Endothelial cell of umbilical vein (primary cell): ENCODE measurements at regions not wholly inside any gene's neighbourhood (a gene's known extent, or its start where the extent isn't known, plus 50 kb on each side); places are given as distances from the start of the nearest gene placed in this dataset.

Source experiments
- BruUV-seq: library from RNA; stranded (reverse); fragments of 400-500 nt; replicated peaks from 2 replicates; lab custom pipeline; 2021; lab: Mats Ljungman, UMichigan
- CTCF ChIA-PET: fragments of 300-600, 350-600 bp; sonication (Branson Sonifier 250); formaldehyde crosslinking; loops from one replicate; lab custom pipeline; 2021; ENCODE audit warnings: antibody characterized with exemption, inconsistent platforms; lab: Charles Lee
- POLR2A ChIA-PET: fragments of 300-600, 350-600 bp; sonication (Branson Sonifier 250); formaldehyde crosslinking; loops from one replicate; lab custom pipeline; 2021; ENCODE audit warnings: antibody characterized with exemption, inconsistent platforms; lab: Charles Lee
- DNase-seq: peaks from one replicate; pipeline ENCODE4 v3.0.0-alpha.2; 2011; ENCODE audit warnings: low read depth, low spot score
- FAIRE-seq: peaks from 2 replicates; lab custom pipeline; 2011; peaks lifted over from hg19 to GRCh38; lab: Jason Lieb, UNC
- H2AFZ ChIP-seq: 2 replicates; pipeline ENCODE4 v1.6.0; 2012; ENCODE audit warnings: low read depth, low read length, control low read depth, inconsistent platforms
- H3K27ac ChIP-seq: 2 replicates; pipeline ENCODE4 v1.5.1; 2011; ENCODE audit warnings: low read depth, mild to moderate bottlenecking, control low read depth, low read length, moderate library complexity; ENCODE audit not compliant: insufficient read depth
- H3K27me3 ChIP-seq, 2 experiments: 2 replicates each; pipeline versions ENCODE4 v1.6.0 to v1.6.1; 2011; ENCODE audit warnings: low read length in 2 of 2, mixed read lengths in 1 of 2; ENCODE audit not compliant: control insufficient read depth in 2 of 2, insufficient read depth in 2 of 2
- H3K36me3 ChIP-seq, 2 experiments: 2 replicates in 1 of 2; 3 replicates in 1 of 2; pipeline ENCODE4 v1.5.1; 2011; ENCODE audit warnings: low read length in 2 of 2, mild to moderate bottlenecking in 1 of 2, moderate library complexity in 1 of 2; ENCODE audit not compliant: control insufficient read depth in 2 of 2, insufficient read depth in 2 of 2; ENCODE audit errors: extremely low read depth in 1 of 2
- H3K4me1 ChIP-seq: 3 replicates; pipeline ENCODE4 v1.5.1; 2011; ENCODE audit warnings: mild to moderate bottlenecking, low read length; ENCODE audit not compliant: control insufficient read depth, insufficient read depth; ENCODE audit errors: extremely low read depth
- H3K4me2 ChIP-seq: 2 replicates; pipeline ENCODE4 v1.6.1; 2011; ENCODE audit warnings: low read length, control low read depth, mixed read lengths; ENCODE audit not compliant: insufficient read depth
- H3K4me3 ChIP-seq, 3 experiments: fragments of 200-600 bp in 1 of 3; sonication (generic), shearing (Covaris generic) in 1 of 3; replicated peaks in 1 of 3; 2 replicates each; pipeline ENCODE4 v1.5.1; 2011 to 2016; ENCODE audit warnings: control low read depth in 3 of 3, low read length in 3 of 3, mild to moderate bottlenecking in 2 of 3, inconsistent platforms in 1 of 3, low read depth in 1 of 3, moderate library complexity in 1 of 3; ENCODE audit not compliant: insufficient read depth in 1 of 3
- H3K79me2 ChIP-seq: 2 replicates; pipeline ENCODE4 v1.6.0; 2012; ENCODE audit warnings: low read length, inconsistent platforms; ENCODE audit not compliant: control insufficient read depth, insufficient read depth
- H3K9ac ChIP-seq: replicated peaks from 2 replicates; pipeline ENCODE3; 2011; ENCODE audit warnings: low read length, control low read depth; ENCODE audit not compliant: insufficient read depth; ENCODE audit errors: extremely low read depth
- H3K9me1 ChIP-seq: replicated peaks from 3 replicates; pipeline ENCODE4 v1.6.0; 2011; ENCODE audit warnings: mild to moderate bottlenecking, low read length; ENCODE audit not compliant: control insufficient read depth, insufficient read depth; ENCODE audit errors: extremely low read depth
- H3K9me3 ChIP-seq: replicated peaks from 2 replicates; pipeline ENCODE4 v1.5.1; 2012; ENCODE audit warnings: low read length, inconsistent platforms; ENCODE audit not compliant: control insufficient read depth, insufficient read depth
- H4K20me1 ChIP-seq: replicated peaks from 2 replicates; pipeline ENCODE3; 2011; ENCODE audit warnings: mild to moderate bottlenecking, low read length; ENCODE audit not compliant: control insufficient read depth, insufficient read depth; ENCODE audit errors: extremely low read depth
- JUN ChIP-seq: IDR thresholded peaks from 2 replicates; pipeline ENCODE4 v1.6.1; 2011; ENCODE audit warnings: borderline replicate concordance, low read depth; ENCODE audit not compliant: insufficient read length, insufficient read depth
- MAX ChIP-seq: IDR thresholded peaks from 2 replicates; pipeline ENCODE4 v1.6.1; 2011; ENCODE audit not compliant: insufficient read depth, insufficient read length
- MYC ChIP-seq: IDR thresholded peaks from one replicate; pipeline ENCODE4 v1.6.1; 2011; ENCODE audit warnings: mild to moderate bottlenecking, low read depth, low read length
- POLR2AphosphoS5 ChIP-seq: IDR thresholded peaks from 2 replicates; pipeline ENCODE4 v1.6.1; 2012; ENCODE audit warnings: low read depth, mild to moderate bottlenecking, control low read depth, low read length, moderate library complexity; ENCODE audit not compliant: insufficient read depth
- dilution Hi-C: fragments of 300-500 bp; cut with MboI; formaldehyde crosslinking; loops from one replicate; pipeline ENCODE4 v1.15.0; 2019; ENCODE audit warnings: low sequenced_read_pairs; ENCODE audit not compliant: extremely low pct_ligation_motif_present
- intact Hi-C: fragments of 100-400 bp; cut with micrococcal nuclease; formaldehyde crosslinking; loops from one replicate; pipeline ENCODE4 v1.10.0; 2022

DNA sequence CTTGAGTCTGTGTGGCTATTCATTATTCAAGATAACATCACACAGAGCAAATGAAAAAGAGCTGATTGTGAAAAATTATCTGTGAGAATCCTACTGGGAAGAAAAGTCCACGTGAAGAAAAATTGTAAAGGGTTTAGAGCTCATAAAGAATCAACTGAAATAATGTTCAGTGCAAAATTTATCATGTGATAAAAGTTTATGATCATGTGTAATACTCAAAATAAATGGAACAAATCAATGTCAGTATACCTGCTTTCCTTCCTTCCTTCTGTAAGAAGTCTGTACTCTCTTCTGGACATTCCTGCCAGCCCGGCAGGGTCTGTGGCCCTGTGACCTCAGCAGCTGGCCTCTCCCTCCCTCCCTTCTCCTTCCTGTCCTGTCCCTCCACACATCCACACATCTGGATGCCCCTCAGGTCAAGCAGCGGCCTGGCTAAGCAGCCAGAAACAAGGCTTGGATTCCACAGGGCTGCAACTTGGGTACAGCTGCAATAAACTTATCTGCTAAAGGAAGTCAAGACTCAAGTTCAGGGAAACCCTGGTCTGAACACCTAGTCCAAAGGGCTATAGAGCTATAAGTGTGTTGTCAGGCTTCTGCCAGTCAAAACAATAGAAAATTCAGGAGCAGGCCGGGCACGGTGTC, 172.1 kb downstream of the MREG start:
- Histone ChIP-seq H3K36me3 (peaks cover 6 to 7% of the 10 kb centered on the region in 2 experiments), H3K9me1 (no peaks in the 10 kb centered on the region), H3K27ac (peak overlapping the region; percentile 15), H3K4me1 (peaks cover 59% of the 10 kb centered on the region), H4K20me1 (no peaks in the 10 kb centered on the region), H3K79me2 (peaks cover 92% of the 10 kb centered on the region), H3K4me2 (peak overlapping the region; percentile 40), H3K4me3 (no peak overlapping the region), H3K27me3 (no peaks in the 10 kb centered on the region), H3K9me3 (no peaks in the 10 kb centered on the region), H3K9ac (no peak overlapping the region), H2AFZ (no peak overlapping the region)
- CTCF ChIA-PET, result interaction anchor here (1.4 to 2.0 kb wide), 2 partner anchors 9 to 13 kb away, joined by 4 to 10 read pairs; no protein-coding TSS in a partner anchor
- BruUV-seq, result no TSS peak
- POLR2A ChIA-PET, result interaction anchor here (0.6 to 1.0 kb wide), 5 partner anchors 8 to 423 kb away, joined by 3 to 8 read pairs (median 3); no protein-coding TSS in a partner anchor
- intact Hi-C loops (loop anchor here (1.0 kb wide), 1 partner anchor 8 kb away; no protein-coding TSS in a partner anchor), dilution Hi-C loops (no loop called here)
- FAIRE-seq (peak; percentile 58), DNase-seq (peak; percentile 59)
- no peak for TF ChIP-seq MYC
- TF ChIP-seq JUN, result no peak
- no peak for TF ChIP-seq MAX
- TF ChIP-seq POLR2AphosphoS5, result peak; percentile 53

DNA sequence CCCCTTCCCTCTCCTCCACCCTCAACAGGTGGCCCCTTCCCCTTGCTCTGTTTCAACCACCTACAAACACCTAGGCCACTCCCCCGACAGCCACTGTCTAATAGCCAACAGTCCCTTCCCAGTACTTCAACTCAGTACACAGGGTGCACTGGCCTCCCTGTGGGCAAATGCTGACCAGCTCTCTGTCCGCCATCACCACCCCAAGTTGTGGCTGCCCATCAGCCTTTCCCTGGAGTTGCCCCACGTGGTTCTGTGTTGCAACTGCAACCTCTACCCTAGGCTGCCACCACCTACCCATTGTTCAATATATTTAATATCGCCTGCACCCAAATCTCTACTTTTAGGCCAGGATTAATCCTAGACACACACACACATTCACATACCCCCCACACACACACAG, 173.5 kb downstream of the MREG start:
- Histone ChIP-seq H3K9me1 (no peaks in the 10 kb centered on the region), H3K9ac (no peak overlapping the region), H2AFZ (no peak overlapping the region), H3K79me2 (peaks cover 86% of the 10 kb centered on the region), H3K9me3 (no peaks in the 10 kb centered on the region), H3K4me2 (no peak overlapping the region), H3K4me3 (no peak overlapping the region), H4K20me1 (no peaks in the 10 kb centered on the region), H3K27me3 (no peaks in the 10 kb centered on the region), H3K27ac (no peak overlapping the region), H3K36me3 (peaks cover 6 to 7% of the 10 kb centered on the region in 2 experiments), H3K4me1 (peaks cover 59% of the 10 kb centered on the region)
- TF ChIP-seq JUN, result no peak
- POLR2A ChIA-PET, result no interaction called here
- intact Hi-C loops (no loop called here), dilution Hi-C loops (no loop called here)
- FAIRE-seq (no peak), DNase-seq (no peak)
- CTCF ChIA-PET, result interaction anchor here (2.0 kb wide), 1 partner anchor 12 kb away, joined by 10 read pairs; no protein-coding TSS in a partner anchor
- BruUV-seq, result no TSS peak
